Omental fat pad (tissue), 3 donors: ENCODE measurements at regions not wholly inside any gene's neighbourhood (a gene's known extent, or its start where the extent isn't known, plus 50 kb on each side); places are given as distances from the start of the nearest gene placed in this dataset.
"Not testable (repeated sequence)": the region's sequence is repeated elsewhere in the genome, so short reads cannot be mapped to it uniquely, and the experiment has no call there.

Experiments
- ATAC-seq: fragments of 150-250 bp; one replicate; pipeline ENCODE4 v1.9.1; 2016; ENCODE audit warnings: mild to moderate bottlenecking, moderate library complexity; ENCODE audit not compliant: low FRiP score
- DNase-seq: peaks from one replicate; pipeline ENCODE4 v3.0.0-alpha.2; 2019; ENCODE audit warnings: low spot score
- CTCF ChIP-seq, 3 donors: fragments of 450-650 bp; IDR thresholded peaks; one replicate each; pipeline ENCODE4 v1.5.1; 2016 to 2017; ENCODE audit warnings: antibody characterized with exemption in 3 of 3, mild to moderate bottlenecking in 3 of 3, moderate library complexity in 2 of 3

GRCh38 chr7:68821846-68822245 lies 776.4 kb upstream of the AUTS2 start:
- ATAC-seq, result no peak
- TF ChIP-seq CTCF (IDR thresholded peaks at IDR 0.05), result no peak

GRCh38 chr7:68823996-68824780 lies 774.1 kb upstream of the AUTS2 start:
- DNase-seq (no peak), ATAC-seq (no peak)
- no peak for TF ChIP-seq CTCF (IDR thresholded peaks at IDR 0.05)

More at GRCh38 chr7:68821846-68822245, 776.4 kb upstream of the AUTS2 start:
- no peak for DNase-seq

GRCh38 chr7:68828575-68828974 lies 769.7 kb upstream of the AUTS2 start:
- DNase-seq (no peak), ATAC-seq (no peak)
- TF ChIP-seq CTCF (IDR thresholded peaks at IDR 0.05), result no peak

- no peak for TF ChIP-seq CTCF (IDR thresholded peaks at IDR 0.05)
- ATAC-seq (no peak), DNase-seq (no peak)
These were observed 764.9 kb upstream of the AUTS2 start for GRCh38 chr7:68833422-68833821.

- TF ChIP-seq CTCF (IDR thresholded peaks at IDR 0.05), result no peak
- ATAC-seq, result no peak
- no peak for DNase-seq
These were observed 759.3 kb upstream of the AUTS2 start for GRCh38 chr7:68839014-68839413.

GRCh38 chr7:68840991-68841390 lies 757.3 kb upstream of the AUTS2 start:
- no peak for DNase-seq
- TF ChIP-seq CTCF (IDR thresholded peaks at IDR 0.05), result no peak
- ATAC-seq, result no peak

- ATAC-seq, DNase-seq: not testable (repeated sequence)
These were observed 754.3 kb upstream of the AUTS2 start for GRCh38 chr7:68843985-68844384.
